A673 (cell line): ENCODE measurements at regions not wholly inside any gene's neighbourhood (a gene's known extent, or its start where the extent isn't known, plus 50 kb on each side); places are given as distances from the start of the nearest gene placed in this dataset.

ENCODE experiments used
- BruUV-seq: library from RNA; stranded (reverse); fragments of 400-500 nt; replicated peaks from 2 replicates; lab custom pipeline; 2021; lab: Mats Ljungman, UMichigan
- CTCF ChIA-PET: fragments of 300-600 bp; sonication (Branson Sonifier 250); formaldehyde crosslinking; loops from one replicate; lab custom pipeline; 2022; ENCODE audit warnings: antibody characterized with exemption; lab: Charles Lee
- POLR2A ChIA-PET: fragments of 300-600 bp; sonication (Branson Sonifier 250); formaldehyde crosslinking; loops from one replicate; lab custom pipeline; 2022; ENCODE audit warnings: antibody characterized with exemption; ENCODE audit not compliant: low non-redundant PET; lab: Charles Lee
- DNase-seq: peaks from one replicate; pipeline ENCODE4 v3.0.0-alpha.2; 2015; ENCODE audit warnings: low spot score
- H3K27ac ChIP-seq: fragments of 200-600 bp; sonication (generic); 2 replicates; pipeline ENCODE4 v1.5.1; 2016; ENCODE audit warnings: mixed run types, low read depth, mild to moderate bottlenecking, mixed read lengths, antibody characterized with exemption, low read length; ENCODE audit not compliant: poor library complexity, severe bottlenecking
- H3K27me3 ChIP-seq: fragments of 200-600 bp; sonication (generic); replicated peaks from 2 replicates; pipeline ENCODE4 v1.6.1; 2017; ENCODE audit warnings: mixed run types, low read depth, mild to moderate bottlenecking, mixed read lengths, antibody characterized with exemption, low read length; ENCODE audit not compliant: insufficient read depth, poor library complexity
- H3K36me3 ChIP-seq: fragments of 200-600 bp; sonication (generic); 2 replicates; pipeline ENCODE4 v1.6.1; 2016; ENCODE audit warnings: mixed run types, mild to moderate bottlenecking, mixed read lengths, antibody characterized with exemption, low read length; ENCODE audit not compliant: insufficient read depth, poor library complexity, severe bottlenecking
- H3K4me1 ChIP-seq: fragments of 200-600 bp; sonication (generic); 2 replicates; pipeline ENCODE4 v1.6.1; 2017; ENCODE audit warnings: mixed run types, mild to moderate bottlenecking, mixed read lengths, antibody characterized with exemption, low read length; ENCODE audit not compliant: insufficient read depth, poor library complexity, severe bottlenecking
- H3K4me3 ChIP-seq: fragments of 200-600 bp; sonication (generic); 2 replicates; pipeline ENCODE4 v1.5.1; 2016; ENCODE audit warnings: low read depth, mixed run types, mild to moderate bottlenecking, mixed read lengths, low read length; ENCODE audit not compliant: poor library complexity, severe bottlenecking
- H3K9me3 ChIP-seq: fragments of 200-600 bp; sonication (generic); 2 replicates; pipeline ENCODE4 v1.6.1; 2016; ENCODE audit warnings: mixed run types, low read depth, mild to moderate bottlenecking, mixed read lengths, antibody characterized with exemption, low read length; ENCODE audit not compliant: poor library complexity, severe bottlenecking
- EZH2 ChIP-seq: fragments of 200-600 bp; sonication (generic); IDR thresholded peaks from 2 replicates; pipeline ENCODE4 v1.6.1; 2017; ENCODE audit warnings: borderline replicate concordance, low read depth, mild to moderate bottlenecking, mixed read lengths, antibody characterized with exemption, low read length; ENCODE audit not compliant: poor library complexity, severe bottlenecking
- intact Hi-C: fragments of 100-400 bp; cut with micrococcal nuclease; formaldehyde crosslinking; loops from one replicate; pipeline ENCODE4 v1.10.0; 2022; ENCODE audit not compliant: unreplicated experiment
- TF ChIP-seq, protein P1 (sequence below): fragments of 300-800, 200-600 bp; sonication (generic); conservative IDR thresholded peaks from 2 replicates; pipeline ENCODE4 v1.5.1; 2017; ENCODE audit warnings: low read depth, mild to moderate bottlenecking, antibody characterized with exemption, low read length, moderate library complexity, mixed read lengths

GRCh38 chr15:69587723-69588426, 135.3 kb downstream of the RPLP1 start:
- POLR2A ChIA-PET, result no interaction called here
- no peaks in the 10 kb centered on the region for H3K4me1 ChIP-seq
- TF ChIP-seq, protein P1, sequence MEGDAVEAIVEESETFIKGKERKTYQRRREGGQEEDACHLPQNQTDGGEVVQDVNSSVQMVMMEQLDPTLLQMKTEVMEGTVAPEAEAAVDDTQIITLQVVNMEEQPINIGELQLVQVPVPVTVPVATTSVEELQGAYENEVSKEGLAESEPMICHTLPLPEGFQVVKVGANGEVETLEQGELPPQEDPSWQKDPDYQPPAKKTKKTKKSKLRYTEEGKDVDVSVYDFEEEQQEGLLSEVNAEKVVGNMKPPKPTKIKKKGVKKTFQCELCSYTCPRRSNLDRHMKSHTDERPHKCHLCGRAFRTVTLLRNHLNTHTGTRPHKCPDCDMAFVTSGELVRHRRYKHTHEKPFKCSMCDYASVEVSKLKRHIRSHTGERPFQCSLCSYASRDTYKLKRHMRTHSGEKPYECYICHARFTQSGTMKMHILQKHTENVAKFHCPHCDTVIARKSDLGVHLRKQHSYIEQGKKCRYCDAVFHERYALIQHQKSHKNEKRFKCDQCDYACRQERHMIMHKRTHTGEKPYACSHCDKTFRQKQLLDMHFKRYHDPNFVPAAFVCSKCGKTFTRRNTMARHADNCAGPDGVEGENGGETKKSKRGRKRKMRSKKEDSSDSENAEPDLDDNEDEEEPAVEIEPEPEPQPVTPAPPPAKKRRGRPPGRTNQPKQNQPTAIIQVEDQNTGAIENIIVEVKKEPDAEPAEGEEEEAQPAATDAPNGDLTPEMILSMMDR, result no peak
- TF ChIP-seq EZH2, result no peak
- no peak overlapping the region for H3K4me3 ChIP-seq
- no peaks in the 10 kb centered on the region for H3K27me3 ChIP-seq
- CTCF ChIA-PET, result no interaction called here
- DNase-seq, result no peak
- H3K9me3 ChIP-seq, result no peaks in the 10 kb centered on the region
- no peaks in the 10 kb centered on the region for H3K36me3 ChIP-seq
- no TSS peak for BruUV-seq
- H3K27ac ChIP-seq, result no peak overlapping the region
- intact Hi-C loops, result no loop called here

- Histone ChIP-seq H3K27ac (no peak overlapping the region), H3K4me1 (no peaks in the 10 kb centered on the region), H3K4me3 (no peak overlapping the region), H3K36me3 (no peaks in the 10 kb centered on the region), H3K27me3 (no peaks in the 10 kb centered on the region), H3K9me3 (no peaks in the 10 kb centered on the region)
- POLR2A ChIA-PET, result no interaction called here
- BruUV-seq, result no TSS peak
- intact Hi-C loops, result loop anchor here (5.0 kb wide), 1 partner anchor 47 kb away; no protein-coding TSS in a partner anchor
- CTCF ChIA-PET, result no interaction called here
- peak; percentile 27 for DNase-seq
- TF ChIP-seq, protein P1, result no peak
- TF ChIP-seq EZH2, result no peak
These were observed 137.6 kb downstream of the RPLP1 start for GRCh38 chr15:69590201-69590710.

DNA sequence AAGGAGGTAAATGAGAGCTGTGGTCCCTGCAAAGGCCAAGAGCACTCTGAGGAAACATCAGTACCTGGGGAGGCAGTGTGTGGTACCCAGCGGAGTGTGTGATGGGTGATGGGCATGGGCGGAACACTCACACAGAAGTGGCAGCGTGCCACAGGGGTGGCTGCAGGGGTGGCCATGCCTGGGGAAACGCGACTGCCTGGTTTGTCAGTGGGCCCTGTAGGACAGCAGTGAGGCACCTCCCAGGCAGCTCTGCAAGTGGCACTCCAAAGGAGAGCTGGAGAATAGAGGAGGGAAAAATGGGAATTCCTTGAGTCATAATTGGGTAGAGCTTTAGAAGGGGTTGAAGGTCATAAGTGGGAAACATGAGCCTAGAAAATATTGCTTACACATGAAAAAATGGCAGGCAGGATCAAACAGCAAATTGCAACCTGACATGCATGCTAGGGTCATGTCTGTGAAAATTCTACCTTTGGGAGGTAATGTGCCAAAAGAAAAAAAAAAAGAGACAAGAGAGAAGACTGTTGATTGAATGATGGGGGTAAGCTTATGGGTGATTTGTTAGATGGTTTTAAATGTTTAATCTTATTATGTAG, 138.4 kb downstream of the RPLP1 start:
- no peaks in the 10 kb centered on the region for H3K36me3 ChIP-seq
- ChIA-PET CTCF (no interaction called here), POLR2A (no interaction called here)
- TF ChIP-seq, protein P1, result no peak
- TF ChIP-seq EZH2, result no peak
- intact Hi-C loops, result loop anchor here (5.0 kb wide), 1 partner anchor 46 kb away; no protein-coding TSS in a partner anchor
- no peaks in the 10 kb centered on the region for H3K4me1 ChIP-seq
- no peaks in the 10 kb centered on the region for H3K27me3 ChIP-seq
- DNase-seq, result no peak
- no TSS peak for BruUV-seq
- H3K4me3 ChIP-seq, result no peak overlapping the region
- no peaks in the 10 kb centered on the region for H3K9me3 ChIP-seq
- no peak overlapping the region for H3K27ac ChIP-seq
